ENCODE measurements at regions not wholly inside any gene's neighbourhood (a gene's known extent, or its start where the extent isn't known, plus 50 kb on each side); places are given as distances from the start of the nearest gene placed in this dataset.

DNA sequence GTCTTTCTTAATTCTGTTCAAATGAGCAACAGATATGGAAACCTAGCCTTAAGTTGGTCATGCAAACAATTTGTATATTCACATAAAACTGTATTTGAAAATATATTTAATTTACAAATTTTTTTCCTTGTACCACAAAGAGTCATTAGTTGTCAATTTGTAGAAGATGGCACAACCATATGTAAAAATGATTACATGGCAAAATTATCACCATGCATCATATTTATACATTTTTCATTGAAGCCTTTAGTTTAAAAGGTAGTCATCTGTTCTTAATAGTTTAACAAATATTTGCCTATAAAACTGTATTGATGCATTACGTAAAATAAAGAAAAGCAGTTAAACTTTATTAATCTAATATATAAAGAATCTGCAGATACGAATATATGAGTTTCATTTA lies 1306.8 kb upstream of the ADGRB3 start:
- POLR2A ChIA-PET: no interaction called here
- no peak overlapping the region for H3K4me3 ChIP-seq (ENCODE audit: low read depth, low read length)
- no peak for DNase-seq (ENCODE audit: low read depth, low spot score)
- TF ChIP-seq, protein P1, sequence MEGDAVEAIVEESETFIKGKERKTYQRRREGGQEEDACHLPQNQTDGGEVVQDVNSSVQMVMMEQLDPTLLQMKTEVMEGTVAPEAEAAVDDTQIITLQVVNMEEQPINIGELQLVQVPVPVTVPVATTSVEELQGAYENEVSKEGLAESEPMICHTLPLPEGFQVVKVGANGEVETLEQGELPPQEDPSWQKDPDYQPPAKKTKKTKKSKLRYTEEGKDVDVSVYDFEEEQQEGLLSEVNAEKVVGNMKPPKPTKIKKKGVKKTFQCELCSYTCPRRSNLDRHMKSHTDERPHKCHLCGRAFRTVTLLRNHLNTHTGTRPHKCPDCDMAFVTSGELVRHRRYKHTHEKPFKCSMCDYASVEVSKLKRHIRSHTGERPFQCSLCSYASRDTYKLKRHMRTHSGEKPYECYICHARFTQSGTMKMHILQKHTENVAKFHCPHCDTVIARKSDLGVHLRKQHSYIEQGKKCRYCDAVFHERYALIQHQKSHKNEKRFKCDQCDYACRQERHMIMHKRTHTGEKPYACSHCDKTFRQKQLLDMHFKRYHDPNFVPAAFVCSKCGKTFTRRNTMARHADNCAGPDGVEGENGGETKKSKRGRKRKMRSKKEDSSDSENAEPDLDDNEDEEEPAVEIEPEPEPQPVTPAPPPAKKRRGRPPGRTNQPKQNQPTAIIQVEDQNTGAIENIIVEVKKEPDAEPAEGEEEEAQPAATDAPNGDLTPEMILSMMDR (IDR thresholded peaks at IDR 0.05; ENCODE audit: insufficient read depth, low read length, missing control alignments): no peak
- CTCF ChIA-PET: no interaction called here

DNA sequence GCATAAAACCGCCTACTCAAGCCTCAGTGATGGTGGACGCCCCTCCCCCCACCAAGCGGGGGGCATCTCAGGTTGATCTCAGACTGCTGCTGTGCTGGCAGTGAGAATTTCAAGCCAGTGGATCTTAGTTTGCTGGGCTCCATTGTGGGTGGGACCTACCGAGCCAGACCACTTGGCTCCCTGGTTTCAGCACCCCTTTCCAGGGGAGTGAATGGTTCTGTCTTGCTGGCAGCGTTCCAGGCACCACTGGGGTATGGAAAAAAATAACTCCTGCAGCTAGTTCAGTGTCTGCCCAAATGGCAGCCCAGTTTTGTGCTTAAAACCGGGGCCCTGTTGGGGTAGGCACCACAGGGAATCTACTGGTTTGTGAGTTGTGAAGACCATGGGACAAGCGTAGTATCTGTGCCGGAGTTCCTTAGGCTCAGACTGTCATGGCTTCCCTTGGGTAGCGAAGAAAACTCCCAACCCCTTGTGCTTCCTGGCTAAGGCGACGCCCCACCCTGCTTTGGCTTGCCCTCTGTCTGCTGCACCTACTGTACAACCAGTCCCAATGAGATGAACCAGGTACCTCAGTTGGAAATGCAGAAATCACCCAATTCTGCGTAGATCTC lies 1334.5 kb upstream of the ADGRB3 start:
- CTCF ChIA-PET: no interaction called here
- no peak for DNase-seq (ENCODE audit: low read depth, low spot score)
- POLR2A ChIA-PET: no interaction called here
- TF ChIP-seq, protein P1 (IDR thresholded peaks at IDR 0.05; ENCODE audit: insufficient read depth, low read length, missing control alignments): no peak
- H3K4me3 ChIP-seq (ENCODE audit: low read depth, low read length): no peak overlapping the region

- TF ChIP-seq, protein P1 (IDR thresholded peaks at IDR 0.05; ENCODE audit: insufficient read depth, low read length, missing control alignments): no peak
- no peak overlapping the region for H3K4me3 ChIP-seq (ENCODE audit: low read depth, low read length)
- ChIA-PET POLR2A (no interaction called here), CTCF (no interaction called here)
- no peak for DNase-seq (ENCODE audit: low read depth, low spot score)
These were observed 1342.9 kb upstream of the ADGRB3 start for GRCh38 chr6:67292169-67292568.

DNA sequence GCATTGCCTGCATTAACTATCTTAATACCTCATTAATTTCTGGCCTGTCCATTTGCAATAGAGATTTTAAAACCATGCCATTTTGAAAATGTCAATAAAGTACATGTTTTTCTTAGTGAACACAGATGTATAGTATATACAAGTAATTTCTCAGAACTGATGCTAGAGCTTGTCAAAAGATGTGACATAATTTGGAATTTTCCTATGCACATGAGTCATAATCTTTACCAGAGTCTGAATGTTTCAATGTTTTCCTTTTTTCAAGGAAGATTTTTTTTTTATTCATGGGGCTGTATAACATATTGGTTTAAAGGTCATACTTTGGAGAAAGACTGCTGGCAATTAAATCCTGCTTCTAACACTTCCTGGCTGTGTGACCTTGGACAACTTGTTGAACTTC lies 1347.5 kb upstream of the ADGRB3 start:
- TF ChIP-seq, protein P1 (IDR thresholded peaks at IDR 0.05; ENCODE audit: insufficient read depth, low read length, missing control alignments): no peak
- POLR2A ChIA-PET: no interaction called here
- no peak overlapping the region for H3K4me3 ChIP-seq (ENCODE audit: low read depth, low read length)
- no peak for DNase-seq (ENCODE audit: low read depth, low spot score)
- CTCF ChIA-PET: no interaction called here

DNA sequence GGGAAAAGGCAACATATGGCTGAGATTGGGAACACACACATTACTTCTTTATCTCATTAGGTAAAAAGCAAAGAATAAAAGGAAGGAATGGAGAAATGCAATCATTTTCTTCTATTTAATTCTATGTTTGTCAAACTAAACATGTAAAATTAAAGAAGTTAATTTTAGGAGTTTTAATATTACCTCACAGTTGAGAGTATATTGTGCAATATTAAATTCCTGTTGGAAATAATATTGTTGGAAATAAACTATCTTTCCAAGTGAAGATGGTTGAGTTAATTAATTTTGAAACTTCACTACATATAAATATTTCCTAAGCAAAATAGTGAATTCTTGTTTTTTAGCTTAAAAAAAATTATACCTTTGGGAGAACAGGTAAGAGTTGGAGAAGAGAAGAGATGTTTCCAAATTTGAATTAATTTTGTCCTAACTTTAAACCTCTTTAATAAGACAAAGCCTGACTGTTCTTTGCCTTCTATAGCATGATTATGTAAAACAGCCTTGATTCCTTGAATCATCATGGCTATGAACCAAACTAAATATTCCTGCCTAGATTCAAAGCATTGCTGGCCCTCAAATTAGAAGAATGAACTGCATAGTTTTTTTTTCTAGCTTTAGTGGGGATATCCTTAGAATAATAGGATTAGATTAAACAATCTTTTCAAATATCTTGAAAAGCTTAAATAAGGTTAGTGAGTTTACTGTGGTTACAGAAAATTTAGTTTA lies 1349.1 kb upstream of the ADGRB3 start:
- CTCF ChIA-PET: no interaction called here
- TF ChIP-seq, protein P1 (IDR thresholded peaks at IDR 0.05; ENCODE audit: insufficient read depth, low read length, missing control alignments): no peak
- no peak for DNase-seq (ENCODE audit: low read depth, low spot score)
- H3K4me3 ChIP-seq (ENCODE audit: low read depth, low read length): no peak overlapping the region
- POLR2A ChIA-PET: no interaction called here

GRCh38 chr6:67277312-67277711 lies 1357.8 kb upstream of the ADGRB3 start:
- DNase-seq (ENCODE audit: low read depth, low spot score): no peak
- TF ChIP-seq, protein P1 (IDR thresholded peaks at IDR 0.05; ENCODE audit: insufficient read depth, low read length, missing control alignments): no peak
- no peak overlapping the region for H3K4me3 ChIP-seq (ENCODE audit: low read depth, low read length)
- POLR2A ChIA-PET: no interaction called here
- CTCF ChIA-PET: no interaction called here

Measured in AG04449 (cell line).